ENCODE measurements at regions not wholly inside any gene's neighbourhood (a gene's known extent, or its start where the extent isn't known, plus 50 kb on each side); places are given as distances from the start of the nearest gene placed in this dataset.

- ATAC-seq (no peak), DNase-seq (ENCODE audit: low spot score in 2 of 2) (no peak)
- Mint-ChIP-seq H3K27ac (peak overlapping the region in 1 of 2 donors; percentile 33), H3K9me3 (peaks cover 26 to 42% of the 10 kb centered on the region in 2 donors), H3K36me3 (peaks cover 20 to 57% of the 10 kb centered on the region in 2 donors)
Measured at GRCh38 chr3:68378631-68379030, 553.7 kb downstream of the TAFA4 start.

DNA sequence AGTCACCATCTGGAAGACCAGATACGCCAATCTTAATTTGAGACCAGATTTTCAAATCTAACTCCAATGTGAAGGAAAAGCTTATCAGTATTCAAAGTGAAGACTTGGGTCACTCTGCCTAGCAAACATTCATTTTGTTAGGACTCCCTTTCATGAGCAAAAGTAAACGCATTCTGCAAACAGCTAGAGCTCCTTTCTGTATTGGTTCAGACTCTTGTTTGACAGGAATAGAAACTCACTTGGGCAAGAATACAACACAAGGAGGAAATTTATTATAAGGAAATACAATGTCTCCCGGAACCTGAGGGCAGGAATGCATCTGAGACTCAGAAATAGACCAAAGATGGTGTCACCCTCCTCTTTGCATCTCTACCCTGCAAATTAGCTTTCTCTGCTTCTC lies 558.6 kb downstream of the TAFA4 start:
- Mint-ChIP-seq H3K27ac (no peak overlapping the region), H3K36me3 (peaks cover 17 to 37% of the 10 kb centered on the region in 2 donors), H3K9me3 (peaks cover 21 to 28% of the 10 kb centered on the region in 2 donors)
- no peak for ATAC-seq
- DNase-seq (ENCODE audit: low spot score in 2 of 2) = no peak

GRCh38 chr3:68363796-68364195 lies 568.6 kb downstream of the TAFA4 start:
- H3K27ac Mint-ChIP-seq = no peak overlapping the region
- H3K36me3 Mint-ChIP-seq = peaks cover 0 to under 1% of the 10 kb centered on the region in 2 donors
- DNase-seq (ENCODE audit: low spot score in 2 of 2) (no peak), ATAC-seq (no peak)
- peaks cover 0 to 5% of the 10 kb centered on the region in 2 donors for H3K9me3 Mint-ChIP-seq

GRCh38 chr3:68360492-68360891 lies 571.9 kb downstream of the TAFA4 start:
- Mint-ChIP-seq H3K36me3 (peaks cover 0 to 5% of the 10 kb centered on the region in 2 donors), H3K9me3 (peaks cover 0 to 4% of the 10 kb centered on the region in 2 donors), H3K27ac (no peak overlapping the region)
- ATAC-seq = no peak
- no peak for DNase-seq (ENCODE audit: low spot score in 2 of 2)

DNA sequence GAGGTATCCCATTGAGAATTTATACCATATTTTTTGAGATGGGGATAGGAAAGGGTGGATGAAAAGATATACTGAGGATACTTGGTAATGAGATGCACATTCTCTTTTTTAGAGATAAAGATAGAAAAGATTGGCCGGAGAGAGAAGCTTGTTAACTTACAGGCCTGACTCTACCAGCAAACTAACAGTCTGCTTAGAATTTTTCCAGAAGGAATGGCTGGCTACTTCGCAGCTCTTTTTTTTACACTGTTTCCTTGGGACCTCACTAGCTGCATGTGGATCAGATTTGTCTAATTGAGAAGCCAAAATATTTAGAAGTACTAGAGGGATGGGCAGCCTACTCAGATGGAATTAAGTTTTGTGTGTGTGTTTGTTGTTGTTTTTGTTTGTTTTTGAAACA lies 586.6 kb downstream of the TAFA4 start:
- Mint-ChIP-seq H3K9me3 (peaks cover 0 to 3% of the 10 kb centered on the region in 2 donors), H3K36me3 (no peaks in the 10 kb centered on the region), H3K27ac (no peak overlapping the region)
- no peak for ATAC-seq
- no peak for DNase-seq (ENCODE audit: low spot score in 2 of 2)

- H3K36me3 Mint-ChIP-seq = no peaks in the 10 kb centered on the region
- H3K9me3 Mint-ChIP-seq = peaks cover 0 to 3% of the 10 kb centered on the region in 2 donors
- H3K27ac Mint-ChIP-seq = no peak overlapping the region
- DNase-seq (ENCODE audit: low spot score in 2 of 2) = no peak
- ATAC-seq = no peak
Measured at GRCh38 chr3:68342426-68342825, 589.9 kb downstream of the TAFA4 start.

GRCh38 chr3:68336042-68336441 lies 596.3 kb downstream of the TAFA4 start:
- no peaks in the 10 kb centered on the region for H3K36me3 Mint-ChIP-seq
- H3K27ac Mint-ChIP-seq = no peak overlapping the region
- H3K9me3 Mint-ChIP-seq = peaks cover 0 to 7% of the 10 kb centered on the region in 2 donors
- ATAC-seq = no peak
- DNase-seq (ENCODE audit: low spot score in 2 of 2) = no peak

DNA sequence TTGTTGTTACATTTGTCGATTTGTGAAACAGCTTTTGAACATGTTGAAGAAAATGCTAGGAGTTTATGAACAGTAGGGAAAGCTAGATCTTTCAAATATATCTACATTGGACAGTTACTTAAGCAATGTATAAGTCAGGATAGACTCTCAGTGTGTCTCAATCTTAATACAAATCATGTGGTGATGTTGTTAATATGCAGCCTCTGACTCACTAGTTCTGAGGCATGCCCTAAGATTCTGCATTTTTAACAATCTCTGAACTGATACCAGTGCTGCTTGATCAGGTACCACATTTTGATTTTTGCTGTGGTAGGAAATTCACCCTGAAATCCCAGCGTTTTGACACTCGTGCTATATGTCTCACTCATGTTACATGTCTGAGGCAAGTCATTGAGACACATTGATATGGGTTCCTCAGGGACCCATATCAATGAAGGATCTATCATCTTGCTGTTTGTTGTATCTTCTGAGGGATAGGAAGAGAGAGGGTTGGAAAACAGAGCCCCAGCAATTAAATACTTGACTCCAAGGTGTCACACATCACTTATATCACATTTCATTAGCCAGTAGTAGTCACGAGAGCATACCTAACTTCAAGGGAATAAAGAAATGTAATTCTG lies 597.9 kb downstream of the TAFA4 start:
- no peaks in the 10 kb centered on the region for H3K36me3 Mint-ChIP-seq
- no peak for ATAC-seq
- no peak overlapping the region for H3K27ac Mint-ChIP-seq
- DNase-seq (ENCODE audit: low spot score in 2 of 2) = no peak
- H3K9me3 Mint-ChIP-seq = peaks cover 0 to 8% of the 10 kb centered on the region in 2 donors

DNA sequence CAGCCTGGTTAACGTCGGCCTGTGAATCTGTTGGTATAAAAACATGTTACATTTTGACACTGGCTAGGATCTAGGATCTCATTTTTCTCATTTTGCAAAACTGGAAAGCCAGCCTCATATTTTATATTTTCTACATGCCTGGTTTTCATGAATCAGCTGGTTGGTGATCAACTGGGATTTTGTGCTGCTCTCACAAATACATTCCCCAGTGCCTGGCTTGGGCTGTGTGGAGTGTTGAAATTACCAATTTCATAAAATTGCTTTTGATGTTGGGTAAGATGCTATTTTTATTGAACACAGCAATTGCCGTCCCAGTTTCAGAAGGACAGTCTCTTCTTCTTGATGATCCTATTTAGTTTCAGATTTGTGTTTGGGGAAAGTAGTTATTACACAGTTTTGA lies 604.3 kb downstream of the TAFA4 start:
- Mint-ChIP-seq H3K9me3 (peaks cover 6 to 9% of the 10 kb centered on the region in 2 donors), H3K27ac (no peak overlapping the region), H3K36me3 (no peaks in the 10 kb centered on the region)
- DNase-seq (ENCODE audit: low spot score in 2 of 2) (no peak), ATAC-seq (no peak)

DNA sequence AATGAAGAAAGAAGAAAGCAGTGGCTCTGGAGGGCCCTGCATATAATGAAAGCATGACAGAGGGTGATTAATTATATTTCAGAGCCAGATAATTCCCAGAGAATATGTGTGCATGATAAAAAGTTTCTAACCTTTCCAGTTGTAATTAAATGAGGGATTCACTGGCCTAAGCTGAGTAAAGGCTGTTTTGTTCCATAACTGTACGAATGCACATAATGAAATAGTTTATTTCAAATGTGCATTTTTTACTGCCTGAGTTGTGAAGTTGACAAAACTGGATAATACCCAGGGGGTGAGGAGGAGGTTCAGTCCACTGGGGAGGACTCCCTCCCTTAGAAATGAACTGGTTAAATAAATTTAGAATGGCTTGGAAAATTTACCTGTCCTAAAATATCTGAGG lies 616.4 kb downstream of the TAFA4 start:
- Mint-ChIP-seq H3K9me3 (peaks cover 5% of the 10 kb centered on the region in 2 donors), H3K36me3 (peaks cover 0 to 15% of the 10 kb centered on the region in 2 donors), H3K27ac (no peak overlapping the region)
- DNase-seq (ENCODE audit: low spot score in 2 of 2) (no peak), ATAC-seq (no peak)

GRCh38 chr3:68315546-68315945 lies 616.8 kb downstream of the TAFA4 start:
- Mint-ChIP-seq H3K27ac (no peak overlapping the region), H3K36me3 (peaks cover 0 to 18% of the 10 kb centered on the region in 2 donors), H3K9me3 (peaks cover 8 to 9% of the 10 kb centered on the region in 2 donors)
- DNase-seq (ENCODE audit: low spot score in 2 of 2) = no peak
- ATAC-seq = no peak

- no peak overlapping the region for H3K27ac Mint-ChIP-seq
- peaks cover 0 to 9% of the 10 kb centered on the region in 2 donors for H3K36me3 Mint-ChIP-seq
- H3K9me3 Mint-ChIP-seq = peaks cover 8 to 12% of the 10 kb centered on the region in 2 donors
- DNase-seq (ENCODE audit: low spot score in 2 of 2) (peak in 1 of 2 donors; percentile 18), ATAC-seq (no peak)
Measured at GRCh38 chr3:68306571-68306970, 625.8 kb downstream of the TAFA4 start.

DNA sequence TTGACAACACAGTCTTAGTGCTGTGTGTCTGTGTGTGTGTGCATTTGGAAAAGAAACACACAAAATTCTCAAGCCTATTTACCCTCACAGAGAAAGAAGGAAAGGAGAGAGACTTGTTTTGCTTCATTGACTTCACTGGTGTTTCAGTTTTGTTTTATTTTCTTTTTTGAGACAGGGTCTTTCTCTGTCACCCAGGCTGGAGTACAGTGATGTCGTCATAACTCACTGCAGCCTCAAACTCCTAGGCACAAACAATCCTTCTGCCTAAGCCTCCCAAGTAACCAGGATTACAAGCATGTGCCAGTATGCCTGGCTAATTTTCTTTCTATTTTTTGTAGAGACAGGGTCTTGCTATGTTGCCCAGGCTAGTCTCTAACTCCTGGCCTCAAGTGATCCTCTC lies 636.9 kb downstream of the TAFA4 start:
- peaks cover 15% of the 10 kb centered on the region in 2 donors for H3K36me3 Mint-ChIP-seq
- ATAC-seq (no peak), DNase-seq (ENCODE audit: low spot score in 2 of 2) (no peak)
- no peak overlapping the region for H3K27ac Mint-ChIP-seq
- peaks cover 3 to 11% of the 10 kb centered on the region in 2 donors for H3K9me3 Mint-ChIP-seq

DNA sequence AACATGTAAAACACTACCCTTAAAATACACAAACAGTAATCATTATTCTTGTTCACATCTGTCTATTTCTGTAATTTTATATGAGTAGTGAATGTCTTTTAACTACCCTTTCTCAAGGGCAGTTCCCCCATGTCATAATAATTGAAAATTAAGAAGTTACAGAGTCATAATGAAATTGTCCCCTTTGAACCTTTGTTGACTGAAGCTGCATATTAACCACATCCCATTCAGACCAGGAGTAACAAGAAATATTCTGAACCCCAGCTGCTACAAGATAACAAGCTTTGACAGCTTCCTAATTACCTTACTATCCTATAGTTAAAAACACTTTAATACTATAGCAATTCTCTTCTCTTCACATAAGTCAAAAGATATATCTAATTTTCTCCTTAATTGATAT lies 635.9 kb upstream of the SUCLG2 start:
- H3K9me3 Mint-ChIP-seq = no peaks in the 10 kb centered on the region
- H3K27ac Mint-ChIP-seq = no peak overlapping the region
- H3K36me3 Mint-ChIP-seq = no peaks in the 10 kb centered on the region

GRCh38 chr3:68288085-68288484 lies 633.7 kb upstream of the SUCLG2 start:
- Mint-ChIP-seq H3K9me3 (no peaks in the 10 kb centered on the region), H3K36me3 (no peaks in the 10 kb centered on the region), H3K27ac (no peak overlapping the region)
- no peak for DNase-seq (ENCODE audit: low spot score in 2 of 2)
- ATAC-seq = no peak

More for the DNA sequence above, 635.9 kb upstream of the SUCLG2 start:
- DNase-seq (ENCODE audit: low spot score in 2 of 2) (no peak), ATAC-seq (no peak)

DNA sequence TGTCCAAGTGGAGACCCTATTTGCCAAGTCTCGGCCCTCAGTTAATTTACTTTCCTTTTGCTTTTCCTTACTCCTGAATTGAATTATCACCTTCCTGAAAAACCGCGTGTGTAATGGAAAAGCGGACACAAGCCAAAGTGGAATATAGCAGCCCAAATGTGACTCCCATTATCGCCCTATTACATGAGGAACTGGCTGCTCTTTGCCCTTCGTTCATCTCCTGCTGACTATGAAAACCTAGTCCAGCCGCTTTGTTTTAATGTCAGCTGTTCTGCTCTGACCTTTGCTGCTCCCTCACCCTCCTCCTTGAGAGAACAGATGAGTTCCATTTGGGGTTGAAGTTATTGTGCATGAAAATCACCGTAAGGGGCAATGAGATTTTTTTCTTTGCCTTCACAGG lies 632.7 kb upstream of the SUCLG2 start:
- Mint-ChIP-seq H3K9me3 (peaks cover 0 to 3% of the 10 kb centered on the region in 2 donors), H3K36me3 (peaks cover 0 to 5% of the 10 kb centered on the region in 2 donors), H3K27ac (no peak overlapping the region)
- no peak for DNase-seq (ENCODE audit: low spot score in 2 of 2)
- no peak for ATAC-seq

DNA sequence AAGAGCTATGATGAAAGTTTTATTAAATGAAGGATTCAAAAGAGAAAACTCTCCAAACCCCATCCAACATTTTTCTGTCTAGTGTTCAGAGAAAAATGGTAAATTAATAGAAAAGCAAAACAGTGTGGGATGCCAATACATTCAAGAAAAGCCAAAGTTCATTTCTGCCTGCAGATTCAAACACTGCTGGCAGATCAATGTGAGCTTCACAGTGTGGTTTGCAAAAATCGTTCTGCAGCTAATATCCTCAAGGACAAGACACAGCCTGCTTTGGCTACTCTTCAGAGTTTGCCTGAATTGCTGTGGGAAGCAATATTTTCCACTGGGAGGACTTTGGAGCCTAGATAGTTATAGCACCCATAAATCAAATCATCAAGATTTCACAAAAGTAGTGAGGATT lies 619.9 kb upstream of the SUCLG2 start:
- H3K9me3 Mint-ChIP-seq = no peaks in the 10 kb centered on the region
- DNase-seq (ENCODE audit: low spot score in 2 of 2) (no peak), ATAC-seq (no peak)
- no peaks in the 10 kb centered on the region for H3K36me3 Mint-ChIP-seq
- no peak overlapping the region for H3K27ac Mint-ChIP-seq

DNA sequence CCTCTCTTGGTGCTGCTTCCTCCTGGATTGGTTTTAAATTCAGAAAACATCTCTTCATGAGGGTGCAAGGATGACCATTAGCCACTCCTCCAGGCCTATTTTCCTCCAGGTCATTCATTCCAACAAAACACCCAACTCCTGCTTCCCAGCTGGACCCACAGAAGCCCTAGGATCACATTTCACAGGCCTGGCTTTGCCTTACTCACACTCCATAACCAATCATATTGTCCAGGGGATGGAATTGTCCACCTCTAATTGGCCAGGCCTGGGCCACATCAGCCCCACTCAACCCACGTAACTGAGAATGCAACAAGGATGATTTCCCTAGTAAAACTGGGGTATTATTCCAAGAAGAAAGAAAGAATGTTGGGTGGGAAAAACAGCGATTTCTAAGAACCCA lies 616.7 kb upstream of the SUCLG2 start:
- H3K9me3 Mint-ChIP-seq = no peaks in the 10 kb centered on the region

More for the DNA sequence above, 616.7 kb upstream of the SUCLG2 start:
- ATAC-seq = no peak
- Mint-ChIP-seq H3K27ac (no peak overlapping the region), H3K36me3 (peaks cover 0 to 4% of the 10 kb centered on the region in 2 donors)
- DNase-seq (ENCODE audit: low spot score in 2 of 2) = no peak
